Mesenchymal stem cell (in vitro differentiated cells and primary cell): ENCODE measurements at regions not wholly inside any gene's neighbourhood (a gene's known extent, or its start where the extent isn't known, plus 50 kb on each side); places are given as distances from the start of the nearest gene placed in this dataset.

ENCODE experiments used
- DNase-seq: peaks from one replicate; pipeline ENCODE4 v3.0.0-alpha.2; 2013
- H2AFZ ChIP-seq: one replicate; pipeline ENCODE4 v1.6.1; 2013; ENCODE audit warnings: low read depth, mild to moderate bottlenecking, control low read depth, inconsistent platforms, low read length, moderate library complexity
- H2AK5ac ChIP-seq: 2 replicates; pipeline ENCODE4 v1.6.1; 2013; ENCODE audit warnings: low read length, moderate library complexity, mild to moderate bottlenecking, inconsistent platforms; ENCODE audit not compliant: severe bottlenecking
- H2BK120ac ChIP-seq: one replicate; pipeline ENCODE4 v1.6.1; 2013; ENCODE audit warnings: low read depth, mild to moderate bottlenecking, inconsistent platforms, low read length, moderate library complexity
- H2BK12ac ChIP-seq, 2 experiments: one replicate each; pipeline ENCODE4 v1.6.1; 2013; ENCODE audit warnings: inconsistent platforms in 2 of 2, low read length in 2 of 2, mild to moderate bottlenecking in 2 of 2, moderate library complexity in 2 of 2, control low read depth in 1 of 2
- H2BK15ac ChIP-seq: one replicate; pipeline ENCODE4 v1.6.1; 2013; ENCODE audit warnings: mild to moderate bottlenecking, low read depth, inconsistent platforms; ENCODE audit not compliant: poor library complexity, severe bottlenecking
- H2BK5ac ChIP-seq: 2 replicates; pipeline ENCODE4 v1.6.1; 2013; ENCODE audit warnings: low read depth, mild to moderate bottlenecking, low read length, control low read depth, inconsistent platforms; ENCODE audit not compliant: poor library complexity, severe bottlenecking
- H3K14ac ChIP-seq, 2 experiments: one replicate each; pipeline ENCODE4 v1.6.1; 2013; ENCODE audit warnings: inconsistent platforms in 2 of 2, low read length in 2 of 2, control low read depth in 1 of 2, mild to moderate bottlenecking in 1 of 2, moderate library complexity in 1 of 2
- H3K18ac ChIP-seq, 2 experiments: one replicate each; pipeline ENCODE4 v1.6.1; 2013; ENCODE audit warnings: inconsistent platforms in 2 of 2, low read length in 2 of 2, control low read depth in 1 of 2, low read depth in 1 of 2, mild to moderate bottlenecking in 1 of 2
- H3K23ac ChIP-seq, 2 experiments: one replicate each; pipeline ENCODE4 v1.6.1; 2013; ENCODE audit warnings: inconsistent platforms in 2 of 2, low read length in 2 of 2, mild to moderate bottlenecking in 2 of 2, moderate library complexity in 2 of 2, control low read depth in 1 of 2
- H3K27ac ChIP-seq: 2 replicates; pipeline ENCODE4 v1.5.1; 2013; ENCODE audit warnings: mild to moderate bottlenecking, moderate library complexity, low read length, control low read depth, inconsistent platforms; ENCODE audit not compliant: poor library complexity, severe bottlenecking
- H3K27me3 ChIP-seq, 2 experiments: 2 replicates each; pipeline versions ENCODE4 v1.6.1 to v1.7.0; 2013; ENCODE audit warnings: low read length in 2 of 2, mild to moderate bottlenecking in 2 of 2, moderate library complexity in 2 of 2, control low read depth in 1 of 2, inconsistent platforms in 1 of 2; ENCODE audit not compliant: control insufficient read depth in 1 of 2, insufficient read depth in 1 of 2
- H3K36me3 ChIP-seq, 2 experiments: 2 replicates each; pipeline versions ENCODE4 v1.6.1 to v1.7.0; 2013; ENCODE audit warnings: low read length in 2 of 2, control low read depth in 1 of 2, inconsistent platforms in 1 of 2, low read depth in 1 of 2, mild to moderate bottlenecking in 1 of 2; ENCODE audit not compliant: insufficient read depth in 2 of 2, control insufficient read depth in 1 of 2
- H3K4ac ChIP-seq, 2 experiments: one replicate each; pipeline ENCODE4 v1.6.1; 2013; ENCODE audit warnings: inconsistent platforms in 2 of 2, low read length in 2 of 2, mild to moderate bottlenecking in 2 of 2, moderate library complexity in 2 of 2, control low read depth in 1 of 2, low read depth in 1 of 2
- H3K4me1 ChIP-seq: 2 replicates; pipeline ENCODE4 v1.6.1; 2013; ENCODE audit warnings: low read depth, low read length, control low read depth; ENCODE audit not compliant: control insufficient read depth, insufficient read depth
- H3K4me2 ChIP-seq: 2 replicates; pipeline ENCODE4 v1.6.1; 2013; ENCODE audit warnings: low read length, mild to moderate bottlenecking, inconsistent platforms; ENCODE audit not compliant: poor library complexity, severe bottlenecking
- H3K4me3 ChIP-seq, 2 experiments: 2 replicates each; pipeline versions ENCODE4 v1.5.1 to v1.7.0; 2013; ENCODE audit warnings: low read length in 2 of 2, mild to moderate bottlenecking in 2 of 2, control low read depth in 1 of 2, low read depth in 1 of 2; ENCODE audit not compliant: insufficient read depth in 1 of 2
- H3K79me1 ChIP-seq: replicated peaks from 2 replicates; pipeline ENCODE4 v1.6.1; 2013; ENCODE audit warnings: mild to moderate bottlenecking, control low read depth, low read length, inconsistent platforms; ENCODE audit not compliant: poor library complexity, severe bottlenecking
- H3K9ac ChIP-seq: 2 replicates; pipeline ENCODE4 v1.7.0; 2013; ENCODE audit warnings: mild to moderate bottlenecking, low read length, moderate library complexity
- H3K9me3 ChIP-seq: 2 replicates; pipeline ENCODE4 v1.7.0; 2013; ENCODE audit warnings: mild to moderate bottlenecking, low read length; ENCODE audit not compliant: control insufficient read depth
- H4K8ac ChIP-seq: one replicate; pipeline ENCODE4 v1.6.1; 2013; ENCODE audit warnings: inconsistent platforms, mild to moderate bottlenecking, low read length, moderate library complexity
- H4K91ac ChIP-seq: one replicate; pipeline ENCODE4 v1.6.1; 2013; ENCODE audit warnings: mild to moderate bottlenecking, low read length, inconsistent platforms
- WGBS: methylation state at CpG from one replicate; pipeline ENCODE4 v1.1.7; 2013; ENCODE audit warnings: mixed read lengths; 5-methylcytosine and 5-hydroxymethylcytosine counted together

DNA sequence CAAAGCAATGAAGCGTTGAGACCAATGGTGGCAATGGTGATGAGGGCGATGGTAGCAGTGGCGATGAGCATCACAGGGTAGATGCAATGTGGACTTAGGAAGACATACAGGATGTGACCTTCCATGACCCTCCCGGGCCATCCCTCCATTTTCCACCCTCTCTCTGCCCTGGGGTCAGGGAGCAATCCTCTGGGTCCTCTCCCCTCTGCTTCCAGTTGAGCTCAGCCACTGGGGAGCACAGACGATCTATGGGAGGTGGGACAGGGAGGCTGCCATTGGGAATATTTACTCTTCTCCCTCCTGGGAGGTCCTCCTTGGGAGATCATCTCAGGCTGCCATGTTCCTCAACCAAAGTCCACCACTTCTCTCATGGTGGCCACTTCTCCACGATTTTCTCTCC, 260.7 kb upstream of the FOXF1 start:
- H2BK15ac ChIP-seq, result no peak overlapping the region
- H2BK12ac ChIP-seq, result peak overlapping the region in 1 of 2 experiments; percentile 87
- H3K36me3 ChIP-seq, result no peaks in the 10 kb centered on the region
- WGBS, result 93% methylated on average over 6 of the region's 6 CpGs
- peak overlapping the region in 1 of 2 experiments; percentile 26 for H3K4ac ChIP-seq
- no peak overlapping the region for H3K23ac ChIP-seq
- H2AFZ ChIP-seq, result no peak overlapping the region
- H2BK5ac ChIP-seq, result no peak overlapping the region
- peak overlapping the region; percentile 5 to 40 for H3K18ac ChIP-seq
- H3K9ac ChIP-seq, result no peak overlapping the region
- H3K4me3 ChIP-seq, result no peak overlapping the region
- H2AK5ac ChIP-seq, result no peak overlapping the region
- H3K4me1 ChIP-seq, result no peaks in the 10 kb centered on the region
- H3K9me3 ChIP-seq, result peaks cover 6% of the 10 kb centered on the region
- no peak overlapping the region for H3K27ac ChIP-seq
- no peak for DNase-seq
- H3K14ac ChIP-seq, result peak overlapping the region in 1 of 2 experiments; percentile 26
- no peak overlapping the region for H3K4me2 ChIP-seq
- H4K8ac ChIP-seq, result no peak overlapping the region
- H3K27me3 ChIP-seq, result peaks cover 0 to 55% of the 10 kb centered on the region in 2 experiments
- no peaks in the 10 kb centered on the region for H3K79me1 ChIP-seq
- peak overlapping the region; percentile 70 for H4K91ac ChIP-seq
- no peak overlapping the region for H2BK120ac ChIP-seq

DNA sequence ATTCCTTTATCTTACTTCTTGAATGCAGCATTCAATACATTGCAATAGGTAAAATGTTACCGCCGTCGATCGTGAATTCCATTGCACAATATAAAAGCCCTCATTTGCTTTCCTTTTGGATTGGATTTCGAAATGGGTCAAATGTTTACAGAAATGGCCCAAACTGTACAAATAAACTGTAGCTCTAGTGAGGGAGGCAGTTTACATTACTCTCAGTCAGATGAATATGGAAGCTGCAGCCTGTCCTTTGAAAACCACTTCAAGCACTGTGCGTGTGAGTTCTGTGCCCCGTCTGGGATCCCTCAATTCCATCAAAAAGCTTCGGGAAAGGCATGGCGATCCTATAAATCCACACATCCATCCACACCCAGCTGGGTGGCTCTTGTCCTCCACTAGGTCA, 258.6 kb upstream of the FOXF1 start:
- peak overlapping the region; percentile 36 for H4K91ac ChIP-seq
- 58% methylated on average over 9 of the region's 9 CpGs for WGBS
- no peak overlapping the region for H3K9ac ChIP-seq
- H2AFZ ChIP-seq, result no peak overlapping the region
- H2AK5ac ChIP-seq, result no peak overlapping the region
- H2BK15ac ChIP-seq, result no peak overlapping the region
- H3K4me1 ChIP-seq, result no peaks in the 10 kb centered on the region
- H2BK120ac ChIP-seq, result no peak overlapping the region
- H3K9me3 ChIP-seq, result peaks cover 5% of the 10 kb centered on the region
- H2BK5ac ChIP-seq, result no peak overlapping the region
- H3K4me3 ChIP-seq, result no peak overlapping the region
- H3K14ac ChIP-seq, result peak overlapping the region in 1 of 2 experiments; percentile 71
- H3K4me2 ChIP-seq, result no peak overlapping the region
- H3K23ac ChIP-seq, result no peak overlapping the region
- no peaks in the 10 kb centered on the region for H3K79me1 ChIP-seq
- H3K27me3 ChIP-seq, result peaks cover 0 to 45% of the 10 kb centered on the region in 2 experiments
- H3K36me3 ChIP-seq, result no peaks in the 10 kb centered on the region
- H3K4ac ChIP-seq, result peak overlapping the region; percentile 49 to 64
- DNase-seq, result peak; percentile 94
- H3K18ac ChIP-seq, result peak overlapping the region; percentile 34 to 98
- peak overlapping the region in 1 of 2 experiments; percentile 100 for H2BK12ac ChIP-seq
- no peak overlapping the region for H3K27ac ChIP-seq
- peak overlapping the region; percentile 16 for H4K8ac ChIP-seq

DNA sequence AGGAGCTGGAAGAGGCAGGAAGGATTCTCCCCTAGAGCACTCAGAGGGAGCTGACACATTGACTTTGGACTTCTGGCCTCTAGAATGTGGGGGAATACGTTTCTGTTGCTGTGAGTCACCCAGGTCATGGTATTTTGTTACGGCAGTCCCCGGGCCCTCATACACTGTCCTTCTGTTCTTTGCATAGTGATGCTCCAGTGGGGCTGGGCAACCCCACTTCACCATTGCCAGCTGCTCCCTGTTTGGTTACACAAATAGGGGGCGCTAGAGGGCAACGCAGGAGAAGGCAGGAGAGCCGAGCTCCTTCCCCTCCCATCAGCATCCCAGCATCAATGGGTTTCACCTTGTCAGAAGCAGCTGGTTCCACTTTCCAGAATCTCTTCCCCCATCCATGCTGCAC, 257.7 kb upstream of the FOXF1 start:
- peak overlapping the region in 1 of 2 experiments; percentile 64 for H3K4ac ChIP-seq
- peak overlapping the region in 1 of 2 experiments; percentile 64 for H3K14ac ChIP-seq
- H2BK12ac ChIP-seq, result peak overlapping the region in 1 of 2 experiments; percentile 100
- H3K27ac ChIP-seq, result no peak overlapping the region
- H3K9me3 ChIP-seq, result peaks cover 6% of the 10 kb centered on the region
- H2BK5ac ChIP-seq, result no peak overlapping the region
- H3K9ac ChIP-seq, result no peak overlapping the region
- H3K4me2 ChIP-seq, result no peak overlapping the region
- no peaks in the 10 kb centered on the region for H3K4me1 ChIP-seq
- peak overlapping the region; percentile 38 for H4K8ac ChIP-seq
- H4K91ac ChIP-seq, result no peak overlapping the region
- H3K18ac ChIP-seq, result peak overlapping the region; percentile 34 to 98
- H3K23ac ChIP-seq, result no peak overlapping the region
- no peaks in the 10 kb centered on the region for H3K36me3 ChIP-seq
- H3K4me3 ChIP-seq, result no peak overlapping the region
- no peak overlapping the region for H2AFZ ChIP-seq
- 32% methylated on average over 6 of the region's 6 CpGs for WGBS
- no peaks in the 10 kb centered on the region for H3K79me1 ChIP-seq
- peak overlapping the region; percentile 33 for H2BK15ac ChIP-seq
- no peak overlapping the region for H2AK5ac ChIP-seq
- peaks cover 0 to 45% of the 10 kb centered on the region in 2 experiments for H3K27me3 ChIP-seq
- no peak overlapping the region for H2BK120ac ChIP-seq
- peak; percentile 85 for DNase-seq

DNA sequence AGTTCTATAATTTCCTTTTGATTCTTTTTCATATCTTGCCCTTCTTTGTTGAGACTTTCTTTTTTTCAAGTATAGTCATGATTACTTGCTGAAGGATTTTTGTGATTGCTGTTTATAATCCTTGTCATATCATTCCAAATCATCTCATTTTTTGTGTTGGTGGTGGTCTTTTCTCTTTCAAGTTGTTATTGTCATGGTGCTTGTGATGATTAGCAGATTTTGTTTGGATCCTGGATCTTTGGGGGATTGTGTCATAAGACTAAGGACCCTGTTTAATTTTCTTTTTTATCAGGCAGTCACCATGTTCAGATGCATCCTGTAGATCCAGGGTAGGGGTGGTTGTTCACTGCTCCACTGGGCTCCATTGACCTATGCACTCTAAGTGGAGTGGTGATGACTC, 254.4 kb upstream of the FOXF1 start:
- H3K9ac ChIP-seq, result no peak overlapping the region
- H3K4me3 ChIP-seq, result no peak overlapping the region
- no peak overlapping the region for H3K27ac ChIP-seq
- peak overlapping the region; percentile 77 for H4K8ac ChIP-seq
- H3K23ac ChIP-seq, result no peak overlapping the region
- no peaks in the 10 kb centered on the region for H3K36me3 ChIP-seq
- H2BK15ac ChIP-seq, result no peak overlapping the region
- H2BK12ac ChIP-seq, result peak overlapping the region; percentile 29 to 97
- H3K79me1 ChIP-seq, result no peaks in the 10 kb centered on the region
- H4K91ac ChIP-seq, result peak overlapping the region; percentile 5
- no peak overlapping the region for H2AK5ac ChIP-seq
- no peak overlapping the region for H3K4me2 ChIP-seq
- H3K9me3 ChIP-seq, result peaks cover 8% of the 10 kb centered on the region
- peak overlapping the region; percentile 12 to 13 for H3K4ac ChIP-seq
- H3K18ac ChIP-seq, result peak overlapping the region; percentile 81 to 89
- no peak overlapping the region for H2BK120ac ChIP-seq
- H3K27me3 ChIP-seq, result peaks cover 0 to 30% of the 10 kb centered on the region in 2 experiments
- H2AFZ ChIP-seq, result no peak overlapping the region
- no peaks in the 10 kb centered on the region for H3K4me1 ChIP-seq
- no peak overlapping the region for H2BK5ac ChIP-seq
- no peak overlapping the region for H3K14ac ChIP-seq
- DNase-seq, result no peak
